OCI-LY3 (cell line): ENCODE measurements at regions not wholly inside any gene's neighbourhood (a gene's known extent, or its start where the extent isn't known, plus 50 kb on each side); places are given as distances from the start of the nearest gene placed in this dataset.

ENCODE experiments used
- H2AFZ ChIP-seq: fragments of 200-600, 300-600 bp; shearing (Covaris generic); 2 replicates; pipeline ENCODE4 v1.6.0; 2014; ENCODE audit warnings: antibody characterized with exemption, low read depth, low read length
- H3K27ac ChIP-seq: fragments of 200-600, 300-600 bp; sonication (generic); 2 replicates; pipeline ENCODE4 v1.5.1; 2014; ENCODE audit warnings: mild to moderate bottlenecking, low read length, moderate library complexity, mixed read lengths
- H3K27me3 ChIP-seq: fragments of 200-600, 300-600 bp; sonication (generic); 2 replicates; pipeline ENCODE4 v1.6.1; 2014; ENCODE audit warnings: low read depth, low read length, mixed read lengths
- H3K36me3 ChIP-seq: fragments of 200-600, 300-600 bp; sonication (generic); replicated peaks from 2 replicates; pipeline ENCODE3; 2014; ENCODE audit warnings: low read depth, low read length, mixed read lengths
- H3K4me1 ChIP-seq: fragments of 300-600, 200-600 bp; sonication (generic); 2 replicates; pipeline ENCODE4 v1.6.1; 2014; ENCODE audit warnings: low read length, mixed read lengths
- H3K4me2 ChIP-seq: fragments of 200-600, 300-600 bp; sonication (generic); 2 replicates; pipeline ENCODE4 v1.6.1; 2014; ENCODE audit warnings: low read length, mixed read lengths
- H3K4me3 ChIP-seq: fragments of 300-600, 200-600 bp; sonication (generic); 2 replicates; pipeline ENCODE4 v1.5.1; 2014; ENCODE audit warnings: antibody characterized with exemption, mild to moderate bottlenecking, low read length, moderate library complexity
- H3K79me2 ChIP-seq: fragments of 300-600, 200-600 bp; shearing (Covaris generic); 2 replicates; pipeline ENCODE4 v1.6.1; 2014; ENCODE audit warnings: mild to moderate bottlenecking, low read length, mixed read lengths
- H3K9ac ChIP-seq: fragments of 300-600, 200-600 bp; shearing (Covaris generic); 2 replicates; pipeline ENCODE4 v1.6.0; 2014; ENCODE audit warnings: mild to moderate bottlenecking, low read length, moderate library complexity
- H3K9me3 ChIP-seq: fragments of 200-600, 300-600 bp; shearing (Covaris generic); 2 replicates; pipeline ENCODE4 v1.6.1; 2014; ENCODE audit warnings: low read length, mixed read lengths; ENCODE audit not compliant: insufficient read depth
- H4K20me1 ChIP-seq: fragments of 200-600, 300-600 bp; sonication (generic); 2 replicates; pipeline ENCODE4 v1.6.1; 2016; ENCODE audit warnings: low read length, mixed read lengths; ENCODE audit not compliant: insufficient read depth
- CTCF ChIP-seq: fragments of 200-600, 300-600 bp; sonication (generic); IDR thresholded peaks from 2 replicates; pipeline ENCODE4 v1.5.1; 2014; ENCODE audit warnings: antibody characterized with exemption, low read length, low read depth
- EZH2phosphoT487 ChIP-seq: fragments of 200-600 bp; shearing (Covaris generic); IDR thresholded peaks from 2 replicates; pipeline ENCODE4 v1.6.1; 2018; ENCODE audit warnings: antibody characterized with exemption, mixed run types, low read depth

DNA sequence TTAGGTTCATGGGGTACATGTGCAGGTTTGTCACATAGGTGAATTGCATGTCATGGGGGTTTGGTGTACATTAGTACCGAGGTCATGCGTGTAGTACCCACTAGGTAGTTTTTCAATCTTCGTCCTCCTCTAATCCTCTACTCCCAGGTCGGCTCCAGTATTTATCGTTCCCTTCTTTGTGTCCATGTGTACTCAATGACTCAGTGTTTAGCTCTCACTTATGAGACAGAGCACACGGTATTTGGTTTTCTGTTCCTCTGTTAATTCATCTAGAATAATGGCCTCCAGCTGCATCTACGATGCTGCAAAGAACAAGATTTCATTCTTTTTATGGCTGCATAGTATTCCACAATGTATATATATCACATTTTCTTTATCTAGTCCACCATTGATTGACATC, 850.9 kb upstream of the MDGA2 start:
- Histone ChIP-seq H3K79me2 (no peaks in the 10 kb centered on the region), H3K4me2 (no peak overlapping the region), H3K9ac (no peak overlapping the region), H3K27ac (no peak overlapping the region), H3K4me1 (no peaks in the 10 kb centered on the region), H3K36me3 (no peaks in the 10 kb centered on the region), H4K20me1 (no peaks in the 10 kb centered on the region), H3K4me3 (no peak overlapping the region), H3K27me3 (no peaks in the 10 kb centered on the region), H2AFZ (no peak overlapping the region), H3K9me3 (no peaks in the 10 kb centered on the region)
- TF ChIP-seq EZH2phosphoT487 (no peak), CTCF (no peak)

DNA sequence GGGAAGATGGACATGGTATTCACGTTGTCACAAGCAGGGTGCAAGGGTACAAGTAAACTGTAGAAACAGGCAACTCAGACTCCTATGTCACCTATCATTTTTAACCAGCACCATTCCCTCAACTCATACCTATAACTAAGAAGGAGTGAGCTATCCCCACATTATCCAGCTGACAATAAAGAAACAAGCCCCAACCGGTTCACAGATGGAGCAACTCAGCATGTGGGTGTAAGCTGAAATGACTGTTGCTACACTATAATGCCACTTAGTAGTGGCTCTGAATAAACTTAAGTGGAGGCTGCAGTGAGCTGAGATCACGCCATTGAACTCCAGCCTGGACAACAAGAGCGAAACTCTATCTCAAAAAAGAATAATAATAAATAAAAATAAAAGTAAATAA, 829.5 kb upstream of the MDGA2 start:
- TF ChIP-seq EZH2phosphoT487 = no peak
- TF ChIP-seq CTCF = no peak
- Histone ChIP-seq H3K9ac (no peak overlapping the region), H3K27me3 (no peaks in the 10 kb centered on the region), H3K4me3 (no peak overlapping the region), H3K36me3 (no peaks in the 10 kb centered on the region), H3K4me1 (no peaks in the 10 kb centered on the region), H3K79me2 (no peaks in the 10 kb centered on the region), H3K27ac (no peak overlapping the region), H2AFZ (no peak overlapping the region), H3K9me3 (no peaks in the 10 kb centered on the region), H3K4me2 (no peak overlapping the region), H4K20me1 (no peaks in the 10 kb centered on the region)

DNA sequence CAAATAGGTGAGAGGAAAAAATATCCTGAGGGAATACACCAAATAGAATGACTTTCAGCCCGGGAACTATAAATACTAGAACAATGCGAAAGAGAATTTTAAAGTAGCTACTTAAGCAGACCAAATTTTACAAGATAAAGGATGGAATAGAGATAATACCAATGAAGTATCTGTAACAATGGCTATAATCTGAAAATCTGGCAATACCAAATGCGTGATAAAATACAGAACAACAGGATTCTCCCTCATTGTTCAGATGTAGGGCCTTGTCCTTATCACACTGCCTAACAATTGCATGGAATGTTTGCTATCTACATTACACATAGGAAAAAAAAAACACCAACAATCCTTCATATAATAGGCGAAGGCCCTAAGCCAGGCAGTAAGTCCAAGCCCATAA, 815.4 kb upstream of the MDGA2 start:
- Histone ChIP-seq H3K4me1 (no peaks in the 10 kb centered on the region), H3K9me3 (no peaks in the 10 kb centered on the region), H3K27me3 (no peaks in the 10 kb centered on the region), H2AFZ (no peak overlapping the region), H3K4me3 (no peak overlapping the region), H3K9ac (no peak overlapping the region), H3K4me2 (no peak overlapping the region), H3K27ac (no peak overlapping the region), H4K20me1 (no peaks in the 10 kb centered on the region), H3K79me2 (no peaks in the 10 kb centered on the region), H3K36me3 (no peaks in the 10 kb centered on the region)
- TF ChIP-seq CTCF = no peak
- no peak for TF ChIP-seq EZH2phosphoT487

- Histone ChIP-seq H3K79me2 (no peaks in the 10 kb centered on the region), H3K27ac (no peak overlapping the region), H3K4me3 (no peak overlapping the region), H4K20me1 (no peaks in the 10 kb centered on the region), H3K4me2 (no peak overlapping the region), H3K36me3 (no peaks in the 10 kb centered on the region), H3K9me3 (no peaks in the 10 kb centered on the region), H3K27me3 (no peaks in the 10 kb centered on the region), H2AFZ (no peak overlapping the region), H3K4me1 (0 out of 2 replicates have a peak, but pooled peaks cover 5% of the 10 kb centered on the region), H3K9ac (no peak overlapping the region)
- no peak for TF ChIP-seq CTCF
- TF ChIP-seq EZH2phosphoT487 = no peak
Observed at GRCh38 chr14:48473944-48474343, 798.5 kb upstream of the MDGA2 start.
